ENCODE measurements at regions not wholly inside any gene's neighbourhood (a gene's known extent, or its start where the extent isn't known, plus 50 kb on each side); places are given as distances from the start of the nearest gene placed in this dataset.

DNA sequence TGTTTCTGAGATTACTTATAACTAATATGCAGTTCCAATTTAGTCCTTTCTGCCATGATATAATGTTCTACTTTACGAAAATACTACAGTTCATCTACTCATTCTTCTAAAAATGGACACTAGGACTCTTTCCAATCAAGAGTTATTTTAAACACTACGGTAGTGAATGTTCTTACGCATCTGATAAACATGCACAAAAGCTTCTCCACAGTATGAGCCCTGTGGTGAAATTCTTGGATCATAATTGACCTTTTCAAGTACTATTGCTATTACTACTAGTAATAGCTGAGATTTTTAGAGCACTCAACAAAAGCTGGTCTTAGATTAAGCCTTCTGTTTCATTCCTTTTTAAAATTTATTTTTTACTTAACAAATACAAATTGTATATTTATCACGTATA, 106.4 kb downstream of the CH25H start:
- no peak overlapping the region for H3K27ac ChIP-seq

GRCh38 chr10:89097226-89097625, 106.6 kb downstream of the FAS start:
- Histone ChIP-seq H3K27ac (no peak overlapping the region), H3K4me3 (no peak overlapping the region)

More for the DNA sequence above, 106.4 kb downstream of the CH25H start:
- H3K4me3 ChIP-seq = no peak overlapping the region

DNA sequence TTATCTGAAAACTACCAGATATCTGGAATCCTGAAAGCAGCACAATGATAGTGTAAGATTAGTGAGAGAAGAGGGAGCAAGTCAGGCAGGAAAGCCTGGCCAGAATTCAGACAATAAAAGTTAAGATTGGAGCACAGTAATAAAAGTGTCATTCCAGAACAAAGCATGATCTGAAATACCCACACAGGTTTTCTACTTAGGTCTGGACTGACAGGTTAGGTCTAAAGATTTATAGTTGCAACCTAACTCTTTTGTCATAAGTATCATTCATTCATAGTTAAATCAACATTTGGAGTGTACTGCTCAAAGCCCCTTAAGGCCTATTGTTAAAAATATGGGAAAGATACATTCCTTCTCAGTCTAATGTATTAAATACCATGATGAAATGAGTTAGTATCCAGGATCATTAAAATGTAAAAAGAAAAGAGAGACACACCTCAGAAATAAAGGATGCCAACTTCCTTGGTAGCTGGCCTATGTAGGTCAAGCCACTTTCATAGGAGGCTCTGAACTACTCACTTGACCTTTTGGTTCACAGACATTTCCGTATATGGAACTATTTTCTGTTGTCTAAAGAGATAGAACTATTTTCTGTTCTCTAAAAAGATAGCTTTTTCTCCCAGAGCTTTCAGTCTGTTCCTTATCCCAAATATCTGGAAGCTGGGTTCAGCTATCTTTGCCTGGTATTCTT, 105.2 kb downstream of the FAS start:
- H3K4me3 ChIP-seq = no peak overlapping the region
- no peak overlapping the region for H3K27ac ChIP-seq

DNA sequence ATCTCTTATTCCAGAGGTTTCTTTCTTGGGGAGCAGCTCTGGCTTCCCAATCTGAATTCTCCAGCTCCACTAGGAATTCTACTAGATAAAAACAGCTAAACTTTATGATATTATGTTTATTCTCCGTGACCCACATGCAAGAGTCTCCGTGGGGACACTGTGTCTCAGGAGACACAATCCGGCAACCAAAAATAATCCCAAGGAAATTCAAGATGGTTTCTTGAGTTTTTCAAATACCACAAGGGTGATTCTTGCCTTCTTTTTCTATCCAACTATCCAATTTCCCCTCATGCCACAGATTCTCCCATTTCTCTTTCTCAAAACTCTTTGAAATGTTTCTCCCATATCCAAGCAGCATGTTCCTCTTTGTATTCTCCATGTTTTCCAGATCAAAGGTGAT, 103.1 kb downstream of the FAS start:
- H3K27ac ChIP-seq = no peak overlapping the region
- no peak overlapping the region for H3K4me3 ChIP-seq

DNA sequence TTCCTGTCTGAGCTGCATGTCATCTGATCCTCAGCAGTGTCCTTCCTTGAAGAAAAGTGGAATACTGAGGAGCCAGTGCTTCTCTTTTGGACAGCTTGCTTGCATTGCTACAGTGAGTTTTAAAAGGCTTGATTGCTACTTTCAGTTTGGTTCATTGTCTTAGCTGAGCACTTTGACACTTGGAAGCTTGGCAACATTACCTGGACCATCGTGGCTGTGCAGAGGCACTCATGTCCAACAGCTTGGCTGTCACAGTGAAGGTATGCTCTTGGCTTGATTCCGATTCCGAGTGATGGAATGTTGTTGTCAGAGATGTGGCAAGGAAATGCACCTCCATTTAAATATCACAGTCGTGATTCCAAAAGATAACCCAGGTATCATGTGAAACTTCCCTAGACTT, 102.4 kb downstream of the FAS start:
- H3K4me3 ChIP-seq = no peak overlapping the region
- H3K27ac ChIP-seq = no peak overlapping the region

- H3K4me3 ChIP-seq = no peak overlapping the region
- H3K27ac ChIP-seq = no peak overlapping the region
Measured at GRCh38 chr10:89092439-89092838, 101.8 kb downstream of the FAS start.

- H3K27ac ChIP-seq = no peak overlapping the region
- no peak overlapping the region for H3K4me3 ChIP-seq
Measured at GRCh38 chr10:89091496-89091895, 100.9 kb downstream of the FAS start.

DNA sequence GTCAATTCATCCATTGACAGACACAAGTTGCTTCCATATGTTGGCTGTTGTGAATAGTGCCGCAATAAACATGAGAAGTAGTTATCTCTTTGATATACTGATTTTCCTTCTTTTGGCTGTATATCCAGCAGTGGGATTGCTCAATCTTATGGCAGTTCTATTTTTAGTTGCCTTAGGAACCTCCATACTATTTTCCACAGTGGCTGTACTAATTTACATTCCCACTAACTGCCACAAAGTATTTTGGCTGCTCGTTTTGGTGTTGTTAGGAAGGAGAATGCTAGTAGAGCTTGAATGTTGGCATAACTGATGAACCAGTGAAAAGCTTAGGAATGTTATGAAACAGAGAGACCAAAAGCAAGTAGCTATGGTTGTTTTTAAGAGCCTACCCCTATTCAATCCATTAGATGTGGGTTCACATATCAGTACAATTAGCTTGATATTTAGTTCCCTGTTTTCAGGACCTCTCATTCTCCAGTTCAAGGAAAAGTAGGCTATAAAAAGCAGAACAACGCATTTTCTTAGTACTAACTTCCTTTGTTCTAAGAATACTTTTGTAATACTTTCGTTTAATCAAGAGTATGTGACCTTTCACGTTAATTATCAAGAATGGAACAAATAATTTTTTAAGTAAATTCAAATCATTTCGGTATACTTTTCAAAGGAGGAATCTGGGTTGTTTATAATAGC, 100.3 kb downstream of the FAS start:
- peak overlapping the region in 1 of 21 experiments; percentile 22 for H3K27ac ChIP-seq

GRCh38 chr10:89086801-89087521, 96.4 kb downstream of the FAS start:
- Histone ChIP-seq H3K27ac (peak overlapping the region in 18 of 21 experiments; percentile 1 to 79 (median 62)), H3K4me3 (no peak overlapping the region)

More for the DNA sequence above, 100.3 kb downstream of the FAS start:
- no peak overlapping the region for H3K4me3 ChIP-seq

DNA sequence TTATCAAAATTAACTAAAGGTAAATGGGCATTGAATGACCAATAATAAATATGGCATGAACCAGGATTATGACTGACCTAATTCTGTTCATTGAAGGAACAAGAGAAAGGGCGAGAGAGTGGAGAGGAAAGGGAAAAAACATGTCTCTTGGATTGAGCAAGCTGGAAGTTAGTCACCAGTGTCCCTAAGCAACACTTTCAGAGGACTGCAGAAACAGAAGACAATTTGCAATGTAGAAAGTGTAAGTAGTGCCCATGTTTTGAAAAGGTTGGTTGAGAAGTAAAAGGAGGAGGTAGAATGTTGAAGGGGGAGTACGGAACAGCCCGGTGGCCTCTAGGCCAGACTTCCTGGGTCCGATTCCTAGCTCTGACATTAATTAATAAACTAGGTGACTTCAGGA, 94.6 kb downstream of the FAS start:
- H3K4me3 ChIP-seq = no peak overlapping the region
- H3K27ac ChIP-seq = peak overlapping the region in 3 of 21 experiments; percentile 19 to 64 (median 34)

GRCh38 chr10:89082086-89082485, 91.5 kb downstream of the FAS start:
- no peak overlapping the region for H3K27ac ChIP-seq
- no peak overlapping the region for H3K4me3 ChIP-seq

GRCh38 chr10:89080660-89081059, 90.1 kb downstream of the FAS start:
- no peak overlapping the region for H3K4me3 ChIP-seq
- peak overlapping the region in 1 of 21 experiments; percentile 15 for H3K27ac ChIP-seq

DNA sequence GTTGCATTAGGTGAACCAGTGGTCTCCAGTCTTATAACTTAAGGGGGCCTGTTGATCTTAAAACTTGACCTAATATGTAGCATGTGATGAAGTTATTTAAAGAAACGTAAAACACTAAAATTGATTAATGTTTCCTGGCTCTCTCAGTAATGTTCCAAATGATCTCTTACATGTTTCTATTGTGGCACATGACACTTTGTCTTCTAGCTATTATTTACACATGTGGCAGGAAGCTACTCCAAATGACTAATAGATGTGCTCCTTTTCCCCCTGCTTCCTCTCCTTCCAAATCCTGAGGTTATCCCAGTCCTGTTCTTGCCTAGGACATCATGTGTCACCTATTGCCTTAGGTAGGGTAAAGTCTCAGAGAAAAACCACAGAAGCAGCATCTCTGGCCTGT, 89.4 kb downstream of the FAS start:
- Histone ChIP-seq H3K27ac (peak overlapping the region in 6 of 21 experiments; percentile 15 to 57 (median 46)), H3K4me3 (no peak overlapping the region)

GRCh38 chr10:89078724-89079672, 88.4 kb downstream of the FAS start:
- no peak overlapping the region for H3K4me3 ChIP-seq
- H3K27ac ChIP-seq = peak overlapping the region in 12 of 21 experiments; percentile 7 to 62 (median 38)

DNA sequence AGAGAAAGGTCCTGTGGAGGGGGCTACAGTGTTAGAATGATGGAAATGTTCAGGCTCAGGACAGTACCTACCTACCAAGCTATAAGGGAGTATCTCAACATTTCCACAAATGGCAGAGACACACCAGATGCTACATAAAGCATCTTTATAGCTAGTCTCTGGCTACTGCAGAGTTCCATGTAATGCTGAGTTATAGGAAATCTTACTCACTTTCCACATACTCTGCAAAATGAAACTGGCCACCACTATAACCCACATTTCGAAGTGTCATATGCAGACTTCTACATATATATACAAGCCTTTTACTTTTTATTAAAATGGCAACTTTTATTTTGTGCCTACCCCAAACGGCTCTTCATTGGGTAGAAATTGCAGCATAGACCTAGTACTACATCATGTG, 85.5 kb downstream of the FAS start:
- no peak overlapping the region for H3K27ac ChIP-seq
- no peak overlapping the region for H3K4me3 ChIP-seq

- Histone ChIP-seq H3K27ac (no peak overlapping the region), H3K4me3 (no peak overlapping the region)
Measured at GRCh38 chr10:89075631-89076030, 85.0 kb downstream of the FAS start.

DNA sequence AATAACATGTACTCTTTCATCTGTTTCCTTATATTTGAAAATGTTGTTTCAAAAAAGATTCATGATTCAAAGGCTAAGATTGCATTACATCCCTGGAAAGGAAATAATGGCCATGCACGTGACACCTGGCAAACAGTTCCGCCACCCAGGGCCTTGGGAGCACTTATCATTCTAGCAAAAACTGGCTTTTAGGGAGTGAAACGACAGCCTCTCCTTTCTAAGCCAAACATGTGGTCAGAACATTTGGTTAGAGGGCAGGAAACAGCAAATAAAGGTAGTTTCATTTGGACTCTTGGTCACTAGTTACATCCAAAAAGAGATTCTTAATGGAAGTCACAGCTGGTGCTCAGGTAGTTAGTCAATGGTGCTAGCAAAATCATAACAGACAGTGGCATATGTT, 83.5 kb downstream of the FAS start:
- Histone ChIP-seq H3K4me3 (no peak overlapping the region), H3K27ac (peak overlapping the region in 2 of 21 experiments; percentile 4 to 20)

DNA sequence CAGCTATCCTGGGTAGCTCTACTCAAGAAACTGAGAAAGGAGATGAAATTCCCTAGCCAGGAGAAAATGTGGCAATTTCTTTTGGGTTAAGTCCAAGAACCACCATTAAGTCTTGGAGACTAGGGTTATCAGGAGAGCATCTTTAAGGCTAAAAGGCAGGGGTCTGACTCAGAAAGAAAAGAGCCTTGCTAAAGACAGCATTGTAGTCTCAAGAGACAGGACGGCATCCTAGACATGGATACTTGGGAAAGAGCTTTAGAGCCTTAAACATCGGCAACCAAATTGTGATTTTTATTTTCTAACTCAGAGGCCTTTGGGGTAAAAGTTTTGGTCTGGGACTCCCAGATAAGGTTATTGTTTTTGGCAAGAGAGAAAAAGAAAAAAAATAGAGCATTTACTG, 83.1 kb downstream of the FAS start:
- Histone ChIP-seq H3K27ac (peak overlapping the region in 1 of 21 experiments; percentile 4), H3K4me3 (no peak overlapping the region)

- no peak overlapping the region for H3K27ac ChIP-seq
Measured at GRCh38 chr10:89069589-89069988, 79.0 kb downstream of the FAS start.

More at GRCh38 chr10:89069589-89069988, 79.0 kb downstream of the FAS start:
- H3K4me3 ChIP-seq = no peak overlapping the region

Data from skin epidermis (tissue), 12 donors.